ENCODE measurements at regions not wholly inside any gene's neighbourhood (a gene's known extent, or its start where the extent isn't known, plus 50 kb on each side); places are given as distances from the start of the nearest gene placed in this dataset.
"Not testable (repeated sequence)": the region's sequence is repeated elsewhere in the genome, so short reads cannot be mapped to it uniquely, and the experiment has no call there.

DNA sequence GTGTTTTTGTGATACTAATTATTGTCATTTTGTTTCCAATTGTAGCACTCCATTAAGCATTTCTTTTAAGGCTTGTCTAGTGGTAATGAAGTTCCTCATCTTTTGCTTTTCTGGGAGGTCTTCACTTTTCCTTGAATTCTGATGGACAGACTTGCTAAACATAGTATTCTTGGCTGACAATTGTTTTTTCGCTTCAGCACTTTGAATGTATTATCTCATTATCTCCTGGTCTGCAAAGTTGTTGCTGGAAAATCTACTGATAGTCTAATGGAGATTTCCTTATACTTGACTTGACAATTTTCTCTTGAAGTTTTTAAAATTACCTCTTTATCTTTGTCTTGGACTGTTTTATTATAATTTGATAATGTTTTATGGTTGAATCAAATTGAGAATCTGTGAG lies 147.5 kb downstream of the FAM174A start:
- H3K4me3 ChIP-seq (ENCODE audit: low read depth, low read length) = no peak overlapping the region
- TF ChIP-seq CTCF (IDR thresholded peaks at IDR 0.05; ENCODE audit: borderline replicate concordance, insufficient read depth, low read depth, low read length) = no peak

DNA sequence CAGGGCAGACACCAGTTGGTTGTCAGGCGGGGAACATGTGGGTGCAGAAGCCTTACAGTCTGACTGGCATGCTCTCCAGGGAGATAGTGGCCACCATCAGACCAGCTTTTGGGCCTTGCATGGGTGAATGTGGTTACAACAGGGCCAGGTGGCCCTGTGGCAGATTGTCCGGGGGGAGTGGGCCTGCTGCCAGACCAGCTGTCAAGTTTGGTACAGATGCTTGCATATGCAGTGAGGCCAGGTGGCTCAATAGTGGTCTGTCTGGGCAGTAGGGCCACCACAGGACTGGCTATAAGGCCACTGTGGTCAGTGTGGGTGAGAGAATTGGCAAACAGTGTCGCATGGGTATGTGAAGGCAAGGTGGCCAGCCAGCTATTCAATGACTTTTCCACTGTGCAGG lies 148.7 kb downstream of the FAM174A start:
- no peak for TF ChIP-seq CTCF (IDR thresholded peaks at IDR 0.05; ENCODE audit: borderline replicate concordance, insufficient read depth, low read depth, low read length)
- no peak overlapping the region for H3K4me3 ChIP-seq (ENCODE audit: low read depth, low read length)

- H3K4me3 ChIP-seq (ENCODE audit: low read depth, low read length) = not testable (repeated sequence)
Observed at GRCh38 chr5:100685122-100685521, 149.9 kb downstream of the FAM174A start.

DNA sequence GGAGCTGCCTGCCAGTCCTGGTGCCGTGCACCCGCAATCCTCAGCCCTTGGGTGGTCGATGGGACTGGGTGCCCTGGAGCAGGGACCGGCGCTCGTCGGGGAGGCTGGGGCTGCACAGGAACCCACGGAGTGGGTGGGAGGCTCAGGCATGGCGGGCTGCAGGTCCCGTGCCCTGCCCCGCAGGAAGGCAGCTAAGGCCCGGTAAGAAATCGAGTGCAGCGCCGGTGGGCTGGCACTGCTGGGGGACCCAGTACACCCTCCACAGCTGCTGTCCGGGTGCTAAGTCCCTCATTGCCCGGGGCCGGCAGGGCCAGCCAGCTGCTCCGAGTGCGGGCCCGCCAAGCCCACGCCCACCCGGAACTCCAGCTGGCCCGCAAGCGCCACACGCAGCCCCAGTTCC lies 153.7 kb downstream of the FAM174A start:
- H3K4me3 ChIP-seq (ENCODE audit: low read depth, low read length) = not testable (repeated sequence)

DNA sequence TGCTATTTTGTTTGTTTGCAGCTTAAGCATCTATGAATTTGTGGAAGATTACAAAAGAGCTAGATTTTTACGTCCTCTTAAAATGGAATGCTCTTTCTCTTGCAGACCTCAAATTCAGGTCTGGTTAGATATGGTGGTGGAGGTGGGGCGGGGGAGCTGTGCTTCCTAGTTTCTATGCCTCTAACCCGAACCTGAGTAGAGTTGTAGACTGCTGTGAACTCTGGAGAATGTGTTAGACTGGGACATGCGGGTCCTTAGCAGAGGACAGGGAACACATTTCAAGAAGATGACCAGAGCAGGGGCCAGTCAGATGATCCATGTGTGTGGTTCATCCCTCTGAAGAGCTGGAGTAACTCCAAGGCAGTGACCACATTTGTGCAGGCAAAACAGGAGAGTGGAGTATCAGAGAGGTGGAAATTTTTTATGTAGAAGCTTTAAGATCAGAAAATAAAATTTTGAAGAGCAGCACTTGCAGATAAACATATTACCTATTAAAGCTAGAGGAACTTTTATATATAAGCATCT lies 154.9 kb downstream of the FAM174A start:
- H3K4me3 ChIP-seq (ENCODE audit: low read depth, low read length) = no peak overlapping the region
- no peak for TF ChIP-seq CTCF (IDR thresholded peaks at IDR 0.05; ENCODE audit: borderline replicate concordance, insufficient read depth, low read depth, low read length)

- H3K4me3 ChIP-seq (ENCODE audit: low read depth, low read length) = no peak overlapping the region
- no peak for TF ChIP-seq CTCF (IDR thresholded peaks at IDR 0.05; ENCODE audit: borderline replicate concordance, insufficient read depth, low read depth, low read length)
Observed at GRCh38 chr5:100691085-100691484, 155.9 kb downstream of the FAM174A start.

- no peak overlapping the region for H3K4me3 ChIP-seq (ENCODE audit: low read depth, low read length)
- no peak for TF ChIP-seq CTCF (IDR thresholded peaks at IDR 0.05; ENCODE audit: borderline replicate concordance, insufficient read depth, low read depth, low read length)
Observed at GRCh38 chr5:100691548-100691947, 156.4 kb downstream of the FAM174A start.

- TF ChIP-seq CTCF (IDR thresholded peaks at IDR 0.05; ENCODE audit: borderline replicate concordance, insufficient read depth, low read depth, low read length) = no peak
Observed at GRCh38 chr5:100693481-100693880, 158.3 kb downstream of the FAM174A start.

More at GRCh38 chr5:100693481-100693880, 158.3 kb downstream of the FAM174A start:
- no peak overlapping the region for H3K4me3 ChIP-seq (ENCODE audit: low read depth, low read length)
